Spleen (tissue), 7 donors: ENCODE measurements at regions not wholly inside any gene's neighbourhood (a gene's known extent, or its start where the extent isn't known, plus 50 kb on each side); places are given as distances from the start of the nearest gene placed in this dataset.

Experiments
- POLR2AphosphoS5 ChIP-seq, 3 donors: sonication (generic); formaldehyde crosslinking; IDR thresholded peaks; one replicate each; pipeline ENCODE4 v1.5.1; 2017; ENCODE audit warnings: antibody characterized with exemption in 3 of 3
- TF ChIP-seq, protein P1 (sequence below), 11 experiments: fragments of 200-600 bp in 7 of 11; fragments of 450-650 bp in 4 of 11; sonication (generic) in 4 of 11; IDR thresholded peaks in 8 of 11; conservative IDR thresholded peaks in 3 of 11; 1 replicate in 7 of 11; 2 replicates in 4 of 11; pipeline versions ENCODE4 v1.4.0 to v1.8.0; 2016 to 2021; ENCODE audit warnings: antibody characterized with exemption in 11 of 11, inconsistent platforms in 4 of 11, mild to moderate bottlenecking in 1 of 11
- donor health status: DM: no; HTN: no; CAD: no; lungs with moderate emphysema.
- donor health status: DM: no; HTN: no; CAD: no.
- donor health status: DM: no; HTN: no; CAD: no.

- TF ChIP-seq, protein P1, sequence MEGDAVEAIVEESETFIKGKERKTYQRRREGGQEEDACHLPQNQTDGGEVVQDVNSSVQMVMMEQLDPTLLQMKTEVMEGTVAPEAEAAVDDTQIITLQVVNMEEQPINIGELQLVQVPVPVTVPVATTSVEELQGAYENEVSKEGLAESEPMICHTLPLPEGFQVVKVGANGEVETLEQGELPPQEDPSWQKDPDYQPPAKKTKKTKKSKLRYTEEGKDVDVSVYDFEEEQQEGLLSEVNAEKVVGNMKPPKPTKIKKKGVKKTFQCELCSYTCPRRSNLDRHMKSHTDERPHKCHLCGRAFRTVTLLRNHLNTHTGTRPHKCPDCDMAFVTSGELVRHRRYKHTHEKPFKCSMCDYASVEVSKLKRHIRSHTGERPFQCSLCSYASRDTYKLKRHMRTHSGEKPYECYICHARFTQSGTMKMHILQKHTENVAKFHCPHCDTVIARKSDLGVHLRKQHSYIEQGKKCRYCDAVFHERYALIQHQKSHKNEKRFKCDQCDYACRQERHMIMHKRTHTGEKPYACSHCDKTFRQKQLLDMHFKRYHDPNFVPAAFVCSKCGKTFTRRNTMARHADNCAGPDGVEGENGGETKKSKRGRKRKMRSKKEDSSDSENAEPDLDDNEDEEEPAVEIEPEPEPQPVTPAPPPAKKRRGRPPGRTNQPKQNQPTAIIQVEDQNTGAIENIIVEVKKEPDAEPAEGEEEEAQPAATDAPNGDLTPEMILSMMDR (IDR thresholded peaks at IDR 0.05 in 8 of 11, conservative IDR thresholded peaks at IDR 0.05 in 3 of 11) = no peak
- no peak for TF ChIP-seq POLR2AphosphoS5 (IDR thresholded peaks at IDR 0.05)
Measured at GRCh38 chr3:99269606-99270351, 368.3 kb upstream of the DCBLD2 start.
